Skeletal muscle tissue (tissue), 3 donors: ENCODE measurements at regions not wholly inside any gene's neighbourhood (a gene's known extent, or its start where the extent isn't known, plus 50 kb on each side); places are given as distances from the start of the nearest gene placed in this dataset.

Experiments
- H3K27ac ChIP-seq: one replicate; pipeline ENCODE4 v1.7.0; 2013; ENCODE audit warnings: mild to moderate bottlenecking, low read depth, low read length, inconsistent platforms
- H3K27me3 ChIP-seq, 3 donors: one replicate each; pipeline ENCODE4 v1.7.0; 2013; ENCODE audit warnings: low read length in 3 of 3; ENCODE audit not compliant: control insufficient read depth in 3 of 3, insufficient read depth in 3 of 3
- H3K36me3 ChIP-seq, 3 donors: one replicate each; pipeline ENCODE4 v1.7.0; 2013; ENCODE audit warnings: low read length in 3 of 3; ENCODE audit not compliant: control insufficient read depth in 3 of 3, insufficient read depth in 3 of 3
- H3K4me1 ChIP-seq, 3 donors: one replicate each; pipeline ENCODE4 v1.7.0; 2013; ENCODE audit warnings: low read length in 3 of 3, mild to moderate bottlenecking in 3 of 3; ENCODE audit not compliant: control insufficient read depth in 3 of 3, insufficient read depth in 3 of 3
- H3K4me3 ChIP-seq, 3 donors: one replicate each; pipeline ENCODE4 v1.7.0; 2013; ENCODE audit warnings: low read length in 3 of 3
- H3K9ac ChIP-seq, 3 donors: one replicate each; pipeline ENCODE4 v1.7.0; 2013; ENCODE audit warnings: low read length in 3 of 3, mild to moderate bottlenecking in 3 of 3, moderate library complexity in 2 of 3, low read depth in 1 of 3
- H3K9me3 ChIP-seq, 3 donors: one replicate each; pipeline ENCODE4 v1.7.0; 2013; ENCODE audit warnings: low read length in 3 of 3; ENCODE audit not compliant: control insufficient read depth in 3 of 3
- donor health status: Osteomylitis.

DNA sequence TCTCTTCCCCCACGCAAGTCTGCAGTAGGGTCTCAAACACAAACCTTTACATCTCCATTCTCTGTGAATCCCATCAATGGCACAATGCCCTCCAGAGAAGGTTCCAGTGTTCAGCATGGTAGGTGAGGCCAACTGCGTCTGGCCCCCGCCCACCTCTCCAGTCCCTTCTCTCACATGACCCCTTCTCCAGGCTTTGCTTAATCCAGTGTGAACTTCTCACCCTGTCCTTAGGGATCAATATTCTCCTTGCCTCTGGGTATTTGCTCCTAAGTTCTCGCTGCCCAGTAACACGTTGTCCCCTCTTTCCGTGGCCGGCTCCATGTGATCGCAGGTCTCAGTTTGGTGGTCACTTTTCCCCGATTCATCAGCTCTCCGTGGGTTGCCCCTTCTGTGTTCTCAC lies 225.1 kb upstream of the PMEPA1 start:
- H3K36me3 ChIP-seq, result no peaks in the 10 kb centered on the region
- H3K4me3 ChIP-seq, result no peak overlapping the region
- no peak overlapping the region for H3K9ac ChIP-seq
- H3K4me1 ChIP-seq, result no peaks in the 10 kb centered on the region
- no peak overlapping the region for H3K27ac ChIP-seq
- H3K27me3 ChIP-seq, result peaks cover 0 to 2% (median 2%) of the 10 kb centered on the region in 3 donors
- no peaks in the 10 kb centered on the region for H3K9me3 ChIP-seq

DNA sequence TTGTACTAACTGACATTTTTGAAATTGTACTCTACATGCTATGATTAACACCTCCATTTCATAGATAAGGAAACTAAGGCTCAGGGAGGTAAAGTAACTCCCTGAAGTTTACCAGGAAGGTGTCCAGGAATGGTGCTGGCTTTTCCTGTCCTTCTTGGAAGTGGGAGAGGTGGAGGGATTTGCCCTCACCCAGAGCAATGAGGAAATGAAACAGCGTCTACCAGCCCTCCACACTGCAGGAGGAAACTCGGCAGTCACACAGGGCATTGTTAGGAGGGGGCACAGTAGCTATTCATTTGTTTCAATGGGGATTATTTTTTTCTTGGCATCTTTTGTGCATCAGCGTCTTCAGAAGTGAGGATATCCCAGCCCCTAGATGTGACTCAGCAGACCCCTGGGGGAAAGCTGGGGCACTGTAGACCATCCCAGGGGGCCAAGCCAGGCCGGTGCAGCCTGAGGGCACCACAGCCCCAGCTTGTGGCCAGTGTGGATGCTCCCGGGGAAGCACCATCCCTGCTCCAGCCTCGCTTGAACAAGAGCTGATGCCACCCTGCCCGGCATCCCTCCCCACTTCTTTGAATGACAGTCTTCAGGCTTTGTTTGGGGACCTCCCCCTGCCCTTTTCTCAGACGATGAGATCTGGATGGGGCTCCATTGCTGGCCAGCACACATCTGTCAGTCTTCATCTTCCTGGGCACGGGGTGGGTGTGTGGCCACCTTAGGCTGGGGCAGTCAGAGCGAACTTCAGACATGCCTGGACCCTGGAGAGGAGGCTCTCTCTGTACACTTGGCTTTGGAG lies 224.4 kb upstream of the PMEPA1 start:
- H3K27ac ChIP-seq, result no peak overlapping the region
- no peaks in the 10 kb centered on the region for H3K4me1 ChIP-seq
- no peaks in the 10 kb centered on the region for H3K36me3 ChIP-seq
- no peaks in the 10 kb centered on the region for H3K9me3 ChIP-seq
- H3K4me3 ChIP-seq, result no peak overlapping the region
- peaks cover 0 to 2% (median 2%) of the 10 kb centered on the region in 3 donors for H3K27me3 ChIP-seq
- H3K9ac ChIP-seq, result no peak overlapping the region

DNA sequence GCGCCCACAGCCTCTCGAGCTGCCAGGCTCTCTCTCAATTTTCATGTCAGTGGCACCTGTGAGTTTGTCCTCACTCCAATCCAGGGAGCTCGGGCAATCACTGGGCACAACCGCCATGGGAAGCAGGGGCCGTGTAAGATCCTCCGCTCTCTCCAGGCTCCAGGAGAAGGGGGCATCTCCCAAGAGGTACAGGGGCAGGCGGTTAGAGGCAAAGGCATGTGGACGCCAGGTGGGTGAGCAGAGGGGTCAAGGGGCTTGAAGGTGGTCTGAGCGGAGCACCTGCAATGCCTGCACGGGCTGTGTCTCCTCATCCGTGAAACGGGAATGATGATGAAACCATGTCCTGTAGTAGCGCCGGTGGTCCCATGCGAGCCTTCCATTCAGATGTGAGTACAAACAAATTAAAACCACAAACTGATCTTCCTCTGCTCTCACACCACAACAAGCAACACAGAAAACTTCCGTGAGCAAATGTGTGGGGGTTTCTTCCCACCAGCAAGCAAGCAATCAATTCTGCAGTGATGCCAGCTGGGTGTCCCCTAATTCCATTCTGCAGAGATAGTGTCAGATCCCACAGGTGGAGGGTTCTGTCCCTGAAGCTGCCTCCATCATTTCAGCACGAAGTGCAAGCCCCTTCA lies 222.5 kb upstream of the PMEPA1 start:
- Histone ChIP-seq H3K4me1 (no peaks in the 10 kb centered on the region), H3K9me3 (no peaks in the 10 kb centered on the region), H3K27ac (no peak overlapping the region), H3K36me3 (no peaks in the 10 kb centered on the region), H3K9ac (no peak overlapping the region), H3K27me3 (peaks cover 0 to 2% (median 2%) of the 10 kb centered on the region in 3 donors), H3K4me3 (no peak overlapping the region)

DNA sequence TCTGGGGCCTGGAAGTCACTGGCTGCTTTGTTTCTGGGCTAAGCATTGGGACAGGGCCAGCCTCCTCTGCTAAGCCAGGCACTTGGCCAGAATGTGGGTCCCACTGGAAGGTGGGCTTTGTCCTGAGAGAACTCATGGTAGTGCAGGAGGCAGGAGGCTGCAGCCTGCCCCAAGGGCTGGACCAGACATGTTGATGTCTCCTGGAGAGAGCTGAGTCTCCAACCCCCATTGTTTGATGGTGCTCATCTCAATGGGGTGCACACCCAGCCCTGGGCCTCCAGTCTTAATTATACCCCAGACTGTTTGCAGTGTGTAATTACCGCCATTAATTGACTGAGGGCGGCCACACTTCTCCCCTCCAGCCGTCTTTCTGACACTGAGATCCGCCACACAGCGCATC lies 220.5 kb upstream of the PMEPA1 start:
- Histone ChIP-seq H3K36me3 (no peaks in the 10 kb centered on the region), H3K9me3 (no peaks in the 10 kb centered on the region), H3K4me1 (no peaks in the 10 kb centered on the region), H3K27ac (no peak overlapping the region), H3K4me3 (no peak overlapping the region), H3K9ac (no peak overlapping the region), H3K27me3 (peaks cover 0 to 2% (median 0%) of the 10 kb centered on the region in 3 donors)

DNA sequence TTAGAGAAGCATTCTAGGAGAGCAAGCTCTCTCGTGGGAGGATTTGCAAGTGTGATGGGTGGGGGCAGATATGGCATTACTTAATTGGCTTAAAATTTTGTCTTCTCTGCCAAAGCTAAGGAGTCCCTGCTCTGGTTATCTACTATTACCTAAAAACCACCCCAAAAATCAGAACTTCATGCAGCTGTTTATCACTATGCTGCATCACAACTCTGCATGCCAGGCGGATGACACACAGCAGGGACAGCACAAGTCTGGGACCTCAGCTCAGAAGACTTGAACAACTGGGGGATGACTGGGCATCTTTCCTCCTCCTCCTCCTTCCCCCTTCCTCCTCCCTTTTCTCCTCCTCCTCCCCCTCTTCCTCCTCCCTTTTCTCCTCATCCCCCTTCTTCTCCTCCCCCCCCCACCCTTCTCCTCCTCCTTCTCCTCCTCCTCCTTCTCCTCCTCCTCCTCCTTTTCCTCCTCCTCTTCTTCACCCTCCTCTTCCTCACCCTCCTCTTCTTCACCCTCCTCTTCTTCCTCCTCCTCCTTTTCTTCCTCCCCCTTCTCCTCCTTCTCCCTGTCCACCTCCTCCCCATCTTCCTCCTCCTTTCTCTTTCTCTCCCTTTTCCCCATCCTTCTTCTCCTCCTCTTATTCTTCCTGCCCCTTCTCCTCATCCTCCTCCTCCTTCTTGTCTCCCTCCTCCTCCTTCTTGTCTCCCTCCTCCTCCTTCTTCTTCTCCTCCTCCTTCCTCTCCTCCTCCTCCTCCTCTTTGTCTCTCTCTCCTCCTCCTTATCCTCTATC lies 218.6 kb upstream of the PMEPA1 start:
- no peak overlapping the region for H3K27ac ChIP-seq
- peaks cover 0 to 3% (median 0%) of the 10 kb centered on the region in 3 donors for H3K27me3 ChIP-seq
- no peaks in the 10 kb centered on the region for H3K36me3 ChIP-seq
- H3K9ac ChIP-seq, result no peak overlapping the region
- H3K4me3 ChIP-seq, result no peak overlapping the region
- H3K9me3 ChIP-seq, result peaks cover 0 to 2% (median 0%) of the 10 kb centered on the region in 3 donors
- H3K4me1 ChIP-seq, result no peaks in the 10 kb centered on the region

DNA sequence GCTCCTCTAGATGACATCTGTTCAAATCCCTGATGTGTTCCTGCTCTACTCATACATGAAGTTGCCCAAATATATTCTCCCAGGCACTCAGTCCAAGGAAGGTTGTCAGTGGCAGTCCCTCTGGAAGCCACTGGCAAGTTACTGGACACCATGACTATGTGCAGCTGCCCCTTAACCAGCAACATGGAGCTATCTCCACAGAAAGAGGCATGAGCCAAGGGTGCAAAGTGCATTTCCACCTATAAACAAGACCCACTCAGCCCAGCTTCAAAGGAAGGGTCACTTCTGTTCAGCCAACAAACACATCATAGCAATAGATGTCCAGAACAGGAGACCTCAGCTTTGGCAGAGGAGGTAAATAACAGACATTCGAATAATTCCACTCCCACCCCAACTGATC lies 217.6 kb upstream of the PMEPA1 start:
- Histone ChIP-seq H3K36me3 (no peaks in the 10 kb centered on the region), H3K9me3 (peaks cover 0 to 2% (median 0%) of the 10 kb centered on the region in 3 donors), H3K4me3 (no peak overlapping the region), H3K27ac (no peak overlapping the region), H3K4me1 (no peaks in the 10 kb centered on the region), H3K27me3 (peaks cover 0 to 3% (median 2%) of the 10 kb centered on the region in 3 donors), H3K9ac (no peak overlapping the region)

DNA sequence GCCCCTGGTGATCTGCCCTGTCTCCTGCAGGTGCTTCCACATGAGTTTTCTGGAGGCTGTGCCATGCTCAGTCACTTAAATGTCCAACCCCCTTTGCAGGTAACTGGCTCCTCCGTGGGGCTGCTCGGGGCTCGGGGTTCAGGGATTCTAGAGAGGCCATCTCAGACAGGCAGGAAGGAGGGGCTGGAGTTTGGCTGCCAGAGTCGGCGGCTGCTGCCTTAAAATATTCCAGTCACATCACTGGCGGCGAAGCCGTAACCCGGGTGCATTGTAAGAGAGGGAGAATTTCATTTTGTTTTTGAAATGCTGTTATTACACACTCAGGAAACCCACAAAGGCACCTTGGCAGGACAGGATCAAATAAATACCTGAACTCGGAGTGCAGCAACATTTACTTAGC lies 212.9 kb upstream of the PMEPA1 start:
- Histone ChIP-seq H3K36me3 (no peaks in the 10 kb centered on the region), H3K4me1 (no peaks in the 10 kb centered on the region), H3K27ac (no peak overlapping the region), H3K9me3 (peaks cover 0 to 2% (median 0%) of the 10 kb centered on the region in 3 donors), H3K27me3 (peaks cover 3 to 5% (median 3%) of the 10 kb centered on the region in 3 donors), H3K4me3 (no peak overlapping the region), H3K9ac (no peak overlapping the region)

DNA sequence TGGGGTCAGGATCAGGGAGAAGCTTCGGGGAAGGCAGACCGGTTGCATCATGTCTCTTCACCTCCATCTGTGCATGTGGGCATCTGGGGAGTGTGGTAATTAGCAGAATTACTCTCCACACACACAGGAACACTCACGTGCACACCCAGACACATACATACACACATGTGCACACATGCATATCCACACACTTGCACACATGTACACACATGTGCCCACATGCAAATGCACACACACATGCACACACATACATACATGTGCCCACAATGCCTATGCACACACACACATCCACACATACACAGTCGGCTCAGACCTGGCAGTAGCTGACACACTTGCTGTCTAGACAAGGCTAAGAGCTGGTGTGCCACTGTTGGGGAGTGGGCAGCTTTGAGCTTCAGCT lies 212.3 kb upstream of the PMEPA1 start:
- Histone ChIP-seq H3K9ac (no peak overlapping the region), H3K27ac (no peak overlapping the region), H3K9me3 (peaks cover 0 to 2% (median 0%) of the 10 kb centered on the region in 3 donors), H3K27me3 (peaks cover 3 to 5% (median 3%) of the 10 kb centered on the region in 3 donors), H3K36me3 (no peaks in the 10 kb centered on the region), H3K4me1 (no peaks in the 10 kb centered on the region), H3K4me3 (no peak overlapping the region)

DNA sequence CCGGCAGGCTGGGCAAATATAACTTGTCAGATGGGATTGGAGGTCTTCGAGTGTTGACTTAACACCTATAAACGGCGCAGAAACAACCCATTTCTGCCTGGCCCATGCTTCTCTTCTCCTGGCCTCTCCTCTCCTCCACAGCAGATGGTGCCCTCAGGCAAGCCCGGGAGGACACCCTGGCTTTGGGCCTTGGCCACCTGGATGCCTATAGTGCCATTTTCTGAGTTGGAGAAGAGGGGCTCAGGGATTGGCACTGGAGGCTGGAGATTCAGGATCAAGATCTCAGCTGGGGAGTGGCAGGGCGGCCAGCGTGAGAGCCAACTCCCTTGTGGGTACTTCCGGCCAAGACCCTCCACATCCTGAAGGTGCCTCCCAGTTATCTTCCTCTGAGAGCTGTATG lies 211.9 kb upstream of the PMEPA1 start:
- H3K27ac ChIP-seq, result no peak overlapping the region
- H3K27me3 ChIP-seq, result peaks cover 3 to 5% (median 3%) of the 10 kb centered on the region in 3 donors
- H3K9ac ChIP-seq, result no peak overlapping the region
- no peaks in the 10 kb centered on the region for H3K36me3 ChIP-seq
- H3K9me3 ChIP-seq, result peaks cover 0 to 2% (median 0%) of the 10 kb centered on the region in 3 donors
- H3K4me1 ChIP-seq, result no peaks in the 10 kb centered on the region
- H3K4me3 ChIP-seq, result no peak overlapping the region
